ENCODE measurements at regions not wholly inside any gene's neighbourhood (a gene's known extent, or its start where the extent isn't known, plus 50 kb on each side); places are given as distances from the start of the nearest gene placed in this dataset.

DNA sequence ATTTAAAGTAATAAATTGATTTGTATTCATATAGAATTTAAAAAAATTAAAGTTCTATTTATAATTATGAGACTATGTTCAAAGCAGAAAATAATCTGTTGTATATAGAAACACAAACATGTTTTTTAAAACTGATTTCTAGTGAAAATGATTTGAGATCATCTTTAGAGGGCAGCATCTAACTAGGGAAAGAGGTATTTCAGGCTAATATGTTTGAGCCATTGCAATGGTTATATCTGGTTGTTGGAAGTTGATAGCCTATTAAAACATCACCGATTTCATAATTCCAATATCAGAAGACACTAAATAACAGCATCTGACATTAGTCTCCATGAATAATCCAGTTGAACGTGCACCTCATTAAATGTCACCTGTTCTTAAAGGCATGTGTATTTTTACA, 79.8 kb upstream of the SLITRK6 start:
- ATAC-seq = no peak
- Histone ChIP-seq H3K9ac (ENCODE audit: insufficient read depth, low read depth, low read length) (no peak overlapping the region), H2AFZ (ENCODE audit: low read length) (no peak overlapping the region), H3K4me3 (replicated peaks in 1 of 3; ENCODE audit: insufficient read depth in 1 of 3, low read depth in 2 of 3, low read length in 3 of 3) (no peak overlapping the region), H3K27ac (ENCODE audit: extremely low read length, insufficient read depth, low read length) (no peak overlapping the region), H3K27me3 (ENCODE audit: control insufficient read depth in 1 of 2, insufficient read depth in 2 of 2, low read length in 2 of 2) (no peaks in the 10 kb centered on the region), H3K36me3 (replicated peaks in 1 of 2; ENCODE audit: control insufficient read depth in 1 of 2, insufficient read depth in 2 of 2, low read length in 2 of 2) (no peaks in the 10 kb centered on the region), H3K4me2 (ENCODE audit: low read depth, low read length) (no peak overlapping the region), H4K20me1 (ENCODE audit: insufficient read depth, low read length) (no peaks in the 10 kb centered on the region), H3K4me1 (ENCODE audit: insufficient read depth, low read length) (no peaks in the 10 kb centered on the region), H3K79me2 (ENCODE audit: insufficient read depth, low read length) (no peaks in the 10 kb centered on the region), H3K9me3 (ENCODE audit: low read length) (no peaks in the 10 kb centered on the region)
- DNase-seq (ENCODE audit: low spot score) = no peak
- in situ Hi-C loops (cut with HindIII; ENCODE audit: extremely low pct_ligation_motif_present, low pct_unique_long_range_greater_than_20kb) (no loop called here), intact Hi-C loops (cut with micrococcal nuclease; ENCODE audit: unreplicated experiment) (no loop called here)
- BruUV-seq (replicated peaks) = no TSS peak
- no peak for FAIRE-seq
- 0% methylated on average over 2 of the region's 2 CpGs for WGBS (ENCODE audit: low lambda C conversion rate)
- TF ChIP-seq MEIS1 (CRISPR knock-in tag; IDR thresholded peaks at IDR 0.05; ENCODE audit: borderline replicate concordance) = no peak
- TF ChIP-seq MIER3 (CRISPR knock-in tag; IDR thresholded peaks at IDR 0.05; ENCODE audit: borderline replicate concordance) = no peak
- TF ChIP-seq, protein P1, sequence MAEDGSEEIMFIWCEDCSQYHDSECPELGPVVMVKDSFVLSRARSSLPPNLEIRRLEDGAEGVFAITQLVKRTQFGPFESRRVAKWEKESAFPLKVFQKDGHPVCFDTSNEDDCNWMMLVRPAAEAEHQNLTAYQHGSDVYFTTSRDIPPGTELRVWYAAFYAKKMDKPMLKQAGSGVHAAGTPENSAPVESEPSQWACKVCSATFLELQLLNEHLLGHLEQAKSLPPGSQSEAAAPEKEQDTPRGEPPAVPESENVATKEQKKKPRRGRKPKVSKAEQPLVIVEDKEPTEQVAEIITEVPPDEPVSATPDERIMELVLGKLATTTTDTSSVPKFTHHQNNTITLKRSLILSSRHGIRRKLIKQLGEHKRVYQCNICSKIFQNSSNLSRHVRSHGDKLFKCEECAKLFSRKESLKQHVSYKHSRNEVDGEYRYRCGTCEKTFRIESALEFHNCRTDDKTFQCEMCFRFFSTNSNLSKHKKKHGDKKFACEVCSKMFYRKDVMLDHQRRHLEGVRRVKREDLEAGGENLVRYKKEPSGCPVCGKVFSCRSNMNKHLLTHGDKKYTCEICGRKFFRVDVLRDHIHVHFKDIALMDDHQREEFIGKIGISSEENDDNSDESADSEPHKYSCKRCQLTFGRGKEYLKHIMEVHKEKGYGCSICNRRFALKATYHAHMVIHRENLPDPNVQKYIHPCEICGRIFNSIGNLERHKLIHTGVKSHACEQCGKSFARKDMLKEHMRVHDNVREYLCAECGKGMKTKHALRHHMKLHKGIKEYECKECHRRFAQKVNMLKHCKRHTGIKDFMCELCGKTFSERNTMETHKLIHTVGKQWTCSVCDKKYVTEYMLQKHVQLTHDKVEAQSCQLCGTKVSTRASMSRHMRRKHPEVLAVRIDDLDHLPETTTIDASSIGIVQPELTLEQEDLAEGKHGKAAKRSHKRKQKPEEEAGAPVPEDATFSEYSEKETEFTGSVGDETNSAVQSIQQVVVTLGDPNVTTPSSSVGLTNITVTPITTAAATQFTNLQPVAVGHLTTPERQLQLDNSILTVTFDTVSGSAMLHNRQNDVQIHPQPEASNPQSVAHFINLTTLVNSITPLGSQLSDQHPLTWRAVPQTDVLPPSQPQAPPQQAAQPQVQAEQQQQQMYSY (CRISPR knock-in tag; IDR thresholded peaks at IDR 0.05) = no peak
- no peak for TF ChIP-seq ZNF724P (CRISPR knock-in tag; IDR thresholded peaks at IDR 0.05; ENCODE audit: borderline replicate concordance)
- TF ChIP-seq ZSCAN29 (CRISPR knock-in tag; conservative IDR thresholded peaks at IDR 0.05) = no peak
- no peak for TF ChIP-seq ZNF124 (CRISPR knock-in tag; IDR thresholded peaks at IDR 0.05)
- ChIA-PET CTCF (ENCODE audit: low intra/inter-chr PET ratio, low total read pairs) (no interaction called here), POLR2A (no interaction called here)

Data from HepG2 (cell line).